HL-60 (cell line): ENCODE measurements at regions not wholly inside any gene's neighbourhood (a gene's known extent, or its start where the extent isn't known, plus 50 kb on each side); places are given as distances from the start of the nearest gene placed in this dataset.

Source experiments
- CTCF ChIP-seq: IDR thresholded peaks from one replicate; pipeline ENCODE4 v1.5.1; 2011; ENCODE audit warnings: low read length, control low read depth, inconsistent platforms; ENCODE audit not compliant: insufficient read depth
- GABPA ChIP-seq: IDR thresholded peaks from 2 replicates; pipeline ENCODE4 v1.6.1; 2012; ENCODE audit warnings: low read depth
- POLR2AphosphoS5 ChIP-seq: IDR thresholded peaks from 2 replicates; pipeline ENCODE4 v1.6.1; 2012; ENCODE audit warnings: low read depth
- REST ChIP-seq: IDR thresholded peaks from 2 replicates; pipeline ENCODE4 v1.6.1; 2012; ENCODE audit warnings: low read depth; ENCODE audit not compliant: insufficient replicate concordance

DNA sequence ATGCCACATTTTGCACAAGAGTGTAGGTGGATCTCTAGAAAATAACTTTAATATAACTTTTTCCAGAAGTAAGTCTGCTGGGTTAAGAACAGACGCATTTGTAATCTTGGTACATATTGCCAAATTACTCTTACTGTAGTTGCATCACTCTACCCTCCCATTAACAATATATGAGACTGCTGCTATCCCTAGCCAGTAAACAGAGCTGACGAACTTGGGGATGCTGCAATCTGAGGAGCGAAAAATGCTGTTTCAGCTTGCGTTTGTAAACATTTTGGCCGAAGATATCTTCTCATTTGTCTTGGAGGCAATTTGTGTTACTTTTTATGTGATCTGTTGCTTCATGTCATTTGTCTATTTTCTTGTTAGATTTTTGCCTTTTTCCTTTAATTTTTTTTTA, 1482.8 kb downstream of the OLFM4 start:
- TF ChIP-seq CTCF (no peak), GABPA (no peak), POLR2AphosphoS5 (no peak), REST (no peak)
